T-helper 1 cell treated with Interleukin-12 subunit alpha and Interleukin-12 subunit beta and Interleukin-4 antibody, amounts not matched to agents 30 ng/mL and 1 ng/mL, for 36 hours (primary cell): ENCODE measurements at regions not wholly inside any gene's neighbourhood (a gene's known extent, or its start where the extent isn't known, plus 50 kb on each side); places are given as distances from the start of the nearest gene placed in this dataset.
"Not testable (repeated sequence)": the region's sequence is repeated elsewhere in the genome, so short reads cannot be mapped to it uniquely, and the experiment has no call there.

Experiments
- intact Hi-C: fragments of 100-400 bp; cut with micrococcal nuclease; formaldehyde crosslinking; loops from one replicate; pipeline ENCODE4 v1.15.1; 2024

GRCh38 chr7:45402480-45403218 lies 171.5 kb upstream of the ADCY1 start:
- intact Hi-C loops = no loop called here

DNA sequence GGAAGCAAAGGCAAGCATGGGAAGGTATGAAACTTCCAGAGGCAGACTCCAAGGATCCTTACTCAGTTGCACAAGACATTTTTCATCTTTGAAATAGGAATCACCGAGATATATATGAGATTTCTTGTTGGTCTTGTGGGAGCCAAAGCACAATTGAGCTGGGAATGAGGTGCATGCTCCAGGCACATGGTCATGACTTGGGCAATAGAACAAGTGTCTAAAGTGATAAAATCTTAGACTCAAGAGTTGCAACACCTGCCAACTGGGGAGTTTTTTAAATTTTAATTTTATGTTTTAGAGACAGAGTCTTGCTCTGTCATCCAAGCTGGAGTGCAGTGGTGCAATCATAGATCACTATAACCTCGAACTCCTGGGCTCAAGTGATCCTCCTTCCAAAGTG lies 169.5 kb upstream of the ADCY1 start:
- intact Hi-C loops = no loop called here

DNA sequence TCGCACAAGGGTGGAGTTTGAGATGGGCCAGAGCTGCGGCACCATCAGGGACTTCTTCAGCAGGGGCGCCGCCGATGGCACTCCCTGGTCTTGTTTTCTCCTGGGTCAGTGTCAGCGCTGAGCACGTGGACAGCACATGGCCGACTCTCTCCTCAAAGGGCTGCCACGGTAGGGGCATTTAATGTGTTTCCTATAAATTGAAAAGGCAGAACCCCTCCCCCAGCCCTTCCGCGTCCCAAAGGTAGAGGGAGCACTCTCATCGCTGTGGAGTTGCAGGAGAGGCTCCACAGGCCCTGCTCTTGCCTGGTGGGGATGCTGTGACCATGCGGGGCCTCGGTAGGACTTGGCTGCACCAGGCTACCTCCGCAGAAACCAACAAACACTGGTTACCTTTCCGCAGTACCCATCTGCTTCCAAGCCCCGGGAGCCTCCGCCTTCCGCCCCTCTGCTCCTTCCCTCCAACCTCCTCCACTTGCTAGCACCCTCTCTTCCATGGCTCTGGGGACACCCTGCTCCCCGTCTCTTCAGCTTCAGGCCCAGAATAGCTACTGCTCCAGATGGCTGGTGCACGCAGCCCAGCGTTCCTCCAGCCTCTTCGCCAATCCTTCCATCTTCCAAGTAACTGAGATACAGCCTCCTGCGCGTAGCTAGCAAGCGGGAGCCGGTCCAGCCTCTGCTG lies 166.3 kb upstream of the ADCY1 start:
- intact Hi-C loops = no loop called here

GRCh38 chr7:45408409-45408737 lies 165.8 kb upstream of the ADCY1 start:
- intact Hi-C loops = no loop called here

GRCh38 chr7:45410893-45411292 lies 163.3 kb upstream of the ADCY1 start:
- intact Hi-C loops = no loop called here

DNA sequence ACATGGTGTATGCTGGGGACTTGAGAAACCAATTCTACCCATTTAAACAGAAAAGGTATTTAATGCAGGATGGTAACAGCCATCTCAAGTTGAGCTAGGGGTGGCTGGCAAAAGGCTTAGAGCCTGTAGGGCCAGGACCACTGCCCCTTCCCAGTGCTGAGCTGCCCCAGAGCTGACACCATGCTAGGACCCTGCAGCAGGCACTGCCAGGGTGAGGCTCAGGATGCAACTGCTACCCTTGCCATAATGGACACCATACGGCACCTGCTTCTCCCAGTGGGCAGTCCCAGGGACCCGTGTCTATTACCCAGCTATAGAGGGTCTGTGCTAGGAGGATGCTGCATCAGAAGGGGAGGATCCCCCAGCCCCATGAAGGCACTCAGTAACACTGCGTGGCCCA lies 160.7 kb upstream of the ADCY1 start:
- intact Hi-C loops = no loop called here

- intact Hi-C loops = no loop called here
These were observed 159.9 kb upstream of the ADCY1 start for GRCh38 chr7:45414226-45414625.

GRCh38 chr7:45415265-45415664 lies 158.9 kb upstream of the ADCY1 start:
- intact Hi-C loops = no loop called here

- intact Hi-C loops = no loop called here
These were observed 157.3 kb upstream of the ADCY1 start for GRCh38 chr7:45416846-45417245.

GRCh38 chr7:45417268-45417667 lies 156.9 kb upstream of the ADCY1 start:
- intact Hi-C loops = no loop called here

- intact Hi-C loops = no loop called here
These were observed 156.4 kb upstream of the ADCY1 start for GRCh38 chr7:45417735-45418134.

DNA sequence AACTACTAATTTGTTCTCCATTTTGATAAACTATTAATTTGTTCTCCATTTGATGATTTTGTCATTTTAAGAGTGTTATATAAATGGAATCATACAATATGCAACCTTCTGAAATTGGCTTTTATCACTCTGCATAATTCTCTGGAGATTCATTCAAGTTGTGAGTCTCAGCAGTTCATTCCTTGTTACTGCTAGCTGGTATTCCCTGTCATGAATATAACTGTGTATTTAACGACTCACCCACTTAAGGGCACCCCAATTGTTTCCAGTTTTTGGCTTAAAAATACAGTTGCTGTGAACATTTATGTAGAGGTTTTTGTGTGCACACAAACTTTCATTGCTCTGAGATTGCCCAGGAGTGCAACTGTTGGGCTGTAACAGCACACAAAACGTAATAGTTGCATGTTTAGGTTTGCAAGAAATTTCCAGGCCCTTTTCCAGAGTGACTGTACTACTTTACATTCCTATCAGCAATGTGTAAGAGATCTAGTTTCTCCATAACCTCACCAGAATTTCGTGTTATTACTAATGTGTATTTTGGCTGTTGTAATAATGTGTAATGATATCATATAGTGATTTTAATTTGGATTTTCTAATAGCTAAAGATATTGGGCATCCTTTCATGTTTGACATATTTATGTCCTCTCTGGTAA lies 153.2 kb upstream of the ADCY1 start:
- intact Hi-C loops = no loop called here

DNA sequence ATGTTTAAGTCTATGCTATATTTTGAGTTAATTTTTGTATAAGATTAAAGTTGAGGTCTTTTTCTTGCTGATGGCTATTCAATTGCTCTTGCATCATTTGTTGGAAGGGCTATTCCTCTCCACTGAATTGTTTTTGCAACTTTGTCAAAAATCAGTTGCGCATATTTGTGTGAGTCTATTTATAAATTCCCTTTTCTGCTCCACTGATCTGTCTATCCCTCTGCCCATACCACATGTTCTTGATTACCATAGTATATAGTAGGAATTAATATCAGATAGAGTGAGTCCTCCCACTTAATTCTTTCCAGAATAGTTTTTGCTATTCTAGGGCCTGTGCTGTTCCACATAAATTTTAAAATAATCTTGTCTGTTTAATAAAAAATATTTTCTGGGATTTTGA lies 152.4 kb upstream of the ADCY1 start:
- intact Hi-C loops = no loop called here

- intact Hi-C loops = no loop called here
These were observed 143.8 kb upstream of the ADCY1 start for GRCh38 chr7:45430397-45430796.

DNA sequence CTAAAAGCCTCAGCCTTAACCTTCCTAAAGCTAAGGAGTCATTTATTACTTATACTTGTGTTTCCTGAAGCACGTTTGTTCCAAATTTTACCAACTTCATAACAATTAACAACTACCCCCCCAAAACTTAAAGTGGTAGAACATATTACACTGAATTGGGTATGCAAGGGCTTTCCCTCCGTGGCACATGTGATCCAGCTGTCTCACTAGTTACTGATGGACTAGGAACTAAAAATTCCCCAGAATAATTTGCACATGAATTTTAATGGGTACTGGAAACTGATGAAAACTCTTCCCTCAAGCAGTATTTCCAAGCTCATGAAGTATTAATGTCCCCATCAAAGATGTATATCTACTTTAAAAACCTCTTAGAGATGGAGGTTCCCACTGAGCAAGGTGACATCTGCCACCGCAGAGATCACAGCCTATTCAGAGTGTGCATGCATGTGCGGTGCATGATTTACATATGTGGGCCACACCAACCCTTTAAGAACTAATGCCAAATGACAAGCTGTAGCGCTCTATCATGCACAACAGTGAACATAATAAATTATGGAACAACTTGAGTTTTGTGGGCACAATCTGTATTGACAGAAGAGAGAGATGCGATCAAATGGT lies 139.9 kb upstream of the ADCY1 start:
- intact Hi-C loops = no loop called here

- intact Hi-C loops = no loop called here
These were observed 139.0 kb upstream of the ADCY1 start for GRCh38 chr7:45435131-45435530.

- intact Hi-C loops = no loop called here
These were observed 138.3 kb upstream of the ADCY1 start for GRCh38 chr7:45435846-45436245.

DNA sequence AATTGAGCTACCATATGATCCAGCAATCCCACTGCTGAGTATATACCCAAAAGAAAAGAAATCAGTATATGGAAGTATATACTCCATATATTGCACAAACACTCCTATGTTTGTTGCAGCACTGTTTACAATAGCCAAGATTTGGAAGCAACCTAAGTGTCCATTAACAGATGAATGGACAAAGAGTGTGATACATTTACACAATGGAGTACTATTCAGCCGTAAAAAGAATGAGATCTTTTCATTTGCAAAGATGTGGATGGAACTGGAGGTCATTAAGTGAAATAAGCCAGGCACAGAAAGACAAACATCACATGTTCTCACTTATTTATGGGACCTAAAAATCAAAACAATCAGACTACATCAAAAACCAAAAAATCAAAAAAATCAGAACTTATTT lies 133.4 kb upstream of the ADCY1 start:
- intact Hi-C loops = not testable (repeated sequence)

DNA sequence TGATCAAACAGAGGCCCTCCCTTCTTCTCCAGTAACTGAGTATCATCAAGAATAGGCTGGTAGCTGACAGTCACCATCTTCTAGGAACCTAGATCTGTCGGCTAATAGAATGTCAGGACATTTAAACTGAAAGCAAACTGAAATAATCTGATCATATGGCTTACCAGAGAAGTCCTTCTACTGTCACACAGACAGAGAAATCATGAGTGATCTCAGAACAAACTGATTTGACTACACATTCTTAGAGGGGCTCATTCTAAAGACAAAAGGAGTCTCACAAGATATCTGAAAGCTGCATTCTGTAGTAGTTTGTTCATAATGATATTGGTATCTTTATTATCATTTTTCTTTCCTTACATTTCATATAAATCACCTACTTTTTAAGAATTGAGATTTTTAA lies 130.9 kb upstream of the ADCY1 start:
- intact Hi-C loops = no loop called here

DNA sequence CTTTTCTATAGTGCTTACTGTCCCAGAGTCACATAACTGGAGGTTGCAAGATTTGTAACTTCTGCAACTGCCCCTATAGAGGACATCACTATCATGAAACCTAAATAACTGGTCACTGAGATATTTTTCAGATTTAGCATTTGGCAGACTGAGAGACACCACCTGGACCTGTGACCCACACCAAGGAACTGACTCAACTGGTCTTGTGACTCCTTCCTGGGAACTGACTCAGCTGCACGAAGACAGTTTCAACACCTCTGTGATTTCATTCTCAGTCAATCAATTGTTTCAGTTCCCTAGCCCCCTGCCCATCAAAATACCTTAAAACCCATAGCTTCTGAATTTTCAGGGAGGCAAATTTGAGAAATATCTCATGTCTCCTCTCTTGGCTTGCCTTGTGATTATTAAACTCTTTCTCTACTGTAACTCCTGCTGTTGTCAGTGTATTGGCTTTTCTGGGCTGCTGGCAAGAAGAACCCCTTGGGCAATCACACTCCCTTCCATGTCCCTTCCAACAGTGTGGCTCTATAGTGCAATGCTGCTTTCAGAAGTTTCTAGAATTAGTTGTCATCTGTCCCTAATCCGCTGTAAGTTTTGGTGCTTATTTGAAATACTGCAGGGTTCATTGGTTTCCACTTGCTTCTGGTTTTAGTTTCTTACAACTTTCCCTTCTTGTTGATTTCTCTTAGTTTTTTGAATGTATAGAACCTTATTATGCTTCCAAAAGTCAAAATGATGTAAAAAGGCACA lies 127.8 kb upstream of the ADCY1 start:
- intact Hi-C loops = no loop called here

- intact Hi-C loops = no loop called here
These were observed 126.9 kb upstream of the ADCY1 start for GRCh38 chr7:45447296-45447695.
